IPS-18c (cell line): ENCODE measurements at regions not wholly inside any gene's neighbourhood (a gene's known extent, or its start where the extent isn't known, plus 50 kb on each side); places are given as distances from the start of the nearest gene placed in this dataset.
"Not testable (repeated sequence)": the region's sequence is repeated elsewhere in the genome, so short reads cannot be mapped to it uniquely, and the experiment has no call there.

ENCODE experiments used
- H3K4me3 ChIP-seq: 2 replicates; pipeline ENCODE4 v1.7.0; 2013; ENCODE audit warnings: low read depth, mild to moderate bottlenecking, low read length, moderate library complexity; ENCODE audit not compliant: insufficient read depth
- H3K9me3 ChIP-seq: one replicate; pipeline ENCODE4 v1.6.1; 2013; ENCODE audit warnings: mild to moderate bottlenecking, low read length, moderate library complexity; ENCODE audit not compliant: control insufficient read depth, insufficient read depth

- no peak overlapping the region for H3K4me3 ChIP-seq
These were observed 510.4 kb upstream of the ADGRL2 start for GRCh38 chr1:81290326-81290725.

GRCh38 chr1:81288689-81289088 is 512.0 kb upstream of the ADGRL2 start:
- Histone ChIP-seq H3K4me3 (no peak overlapping the region), H3K9me3 (no peaks in the 10 kb centered on the region)

More at GRCh38 chr1:81290326-81290725, 510.4 kb upstream of the ADGRL2 start:
- H3K9me3 ChIP-seq: no peaks in the 10 kb centered on the region

- Histone ChIP-seq H3K4me3 (no peak overlapping the region), H3K9me3 (no peaks in the 10 kb centered on the region)
These were observed 513.2 kb upstream of the ADGRL2 start for GRCh38 chr1:81287411-81288080.

GRCh38 chr1:81270051-81270450 is 530.7 kb upstream of the ADGRL2 start:
- Histone ChIP-seq H3K9me3 (no peaks in the 10 kb centered on the region), H3K4me3 (no peak overlapping the region)

GRCh38 chr1:81264976-81265375 is 535.8 kb upstream of the ADGRL2 start:
- no peak overlapping the region for H3K4me3 ChIP-seq

GRCh38 chr1:81259625-81260411 is 540.9 kb upstream of the ADGRL2 start:
- H3K9me3 ChIP-seq: no peaks in the 10 kb centered on the region
- no peak overlapping the region for H3K4me3 ChIP-seq

More at GRCh38 chr1:81264976-81265375, 535.8 kb upstream of the ADGRL2 start:
- no peaks in the 10 kb centered on the region for H3K9me3 ChIP-seq

GRCh38 chr1:81254560-81254959 is 546.2 kb upstream of the ADGRL2 start:
- Histone ChIP-seq H3K9me3 (no peaks in the 10 kb centered on the region), H3K4me3 (no peak overlapping the region)

- no peaks in the 10 kb centered on the region for H3K9me3 ChIP-seq
- no peak overlapping the region for H3K4me3 ChIP-seq
These were observed 546.7 kb upstream of the ADGRL2 start for GRCh38 chr1:81254068-81254467.

- Histone ChIP-seq H3K4me3 (no peak overlapping the region), H3K9me3 (peaks cover 2% of the 10 kb centered on the region)
These were observed 548.1 kb upstream of the ADGRL2 start for GRCh38 chr1:81252471-81253151.

- peak overlapping the region; percentile 38 for H3K4me3 ChIP-seq
- not testable (repeated sequence) for H3K9me3 ChIP-seq
These were observed 549.9 kb upstream of the ADGRL2 start for GRCh38 chr1:81250825-81251224.

GRCh38 chr1:81245084-81245715 is 555.5 kb upstream of the ADGRL2 start:
- H3K9me3 ChIP-seq: not testable (repeated sequence)
- peak overlapping the region; percentile 65 for H3K4me3 ChIP-seq

GRCh38 chr1:81244612-81245011 is 556.1 kb upstream of the ADGRL2 start:
- H3K9me3 ChIP-seq, H3K4me3 ChIP-seq: not testable (repeated sequence)

GRCh38 chr1:81242103-81242502 is 558.6 kb upstream of the ADGRL2 start:
- Histone ChIP-seq H3K4me3 (no peak overlapping the region), H3K9me3 (no peaks in the 10 kb centered on the region)

- Histone ChIP-seq H3K9me3 (no peaks in the 10 kb centered on the region), H3K4me3 (0 out of 2 replicates have a peak overlapping the region, but pooled peaks have one; percentile 22)
These were observed 562.6 kb upstream of the ADGRL2 start for GRCh38 chr1:81238129-81238528.

GRCh38 chr1:81237473-81238089 is 563.2 kb upstream of the ADGRL2 start:
- Histone ChIP-seq H3K9me3 (no peaks in the 10 kb centered on the region), H3K4me3 (no peak overlapping the region; the same call in 1 of the 2 replicates)

- H3K4me3 ChIP-seq: no peak overlapping the region
- no peaks in the 10 kb centered on the region for H3K9me3 ChIP-seq
These were observed 566.5 kb upstream of the ADGRL2 start for GRCh38 chr1:81234237-81234636.

- H3K4me3 ChIP-seq: no peak overlapping the region
- no peaks in the 10 kb centered on the region for H3K9me3 ChIP-seq
These were observed 567.1 kb upstream of the ADGRL2 start for GRCh38 chr1:81233591-81233990.
